ENCODE measurements at regions not wholly inside any gene's neighbourhood (a gene's known extent, or its start where the extent isn't known, plus 50 kb on each side); places are given as distances from the start of the nearest gene placed in this dataset.

- TF ChIP-seq GATA2 (IDR thresholded peaks at IDR 0.05; ENCODE audit: low read depth, low read length) (no peak), GATA3 (IDR thresholded peaks at IDR 0.05; ENCODE audit: low read depth, low read length) (no peak)
These were observed 172.8 kb upstream of the DCN start for GRCh38 chr12:91355150-91356006.
